T-helper 1 cell treated with Interleukin-12 subunit alpha and Interleukin-12 subunit beta and Interleukin-4 antibody, amounts not matched to agents 30 μg/mL and 1 μg/mL, for 36 hours (primary cell): ENCODE measurements at regions not wholly inside any gene's neighbourhood (a gene's known extent, or its start where the extent isn't known, plus 50 kb on each side); places are given as distances from the start of the nearest gene placed in this dataset.

Experiments
- H3K27ac Mint-ChIP-seq: one replicate; pipeline ENCODE4 v1.8.0; 2021; ENCODE audit warnings: mild to moderate bottlenecking, mixed read lengths
- H3K27me3 Mint-ChIP-seq: one replicate; pipeline ENCODE4 v1.8.0; 2021; ENCODE audit warnings: low read depth, mixed read lengths
- H3K36me3 Mint-ChIP-seq: one replicate; pipeline ENCODE4 v1.8.0; 2021; ENCODE audit warnings: low read depth, mixed read lengths
- H3K4me1 Mint-ChIP-seq: one replicate; pipeline ENCODE4 v1.8.0; 2021; ENCODE audit warnings: low read depth, mixed read lengths
- H3K4me3 Mint-ChIP-seq: one replicate; pipeline ENCODE4 v1.8.0; 2021; ENCODE audit warnings: mild to moderate bottlenecking, moderate library complexity, mixed read lengths
- H3K9me3 Mint-ChIP-seq: one replicate; pipeline ENCODE4 v1.8.0; 2021; ENCODE audit warnings: mixed read lengths

DNA sequence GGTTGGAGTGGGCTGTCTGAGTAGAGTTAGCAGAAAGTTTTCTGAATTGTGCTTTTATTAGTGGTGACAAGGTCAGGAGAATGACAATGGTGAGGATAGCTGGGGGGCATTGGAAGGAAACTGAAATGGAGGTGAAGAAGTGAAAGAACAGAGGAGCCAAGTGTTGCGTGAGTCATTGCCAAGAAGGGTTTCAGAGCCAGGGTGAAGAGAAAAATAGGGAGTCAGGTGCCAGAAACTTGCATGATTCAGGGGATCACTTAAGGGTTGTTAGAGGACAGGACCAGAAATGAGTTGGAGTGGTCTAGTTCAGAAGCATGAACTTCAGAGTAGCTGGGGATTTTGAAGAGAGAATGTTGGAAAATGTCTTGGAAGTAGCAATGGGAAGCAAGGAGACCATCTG is 86.0 kb upstream of the GALNT15 start:
- Mint-ChIP-seq H3K9me3 (peaks cover 3% of the 10 kb centered on the region), H3K36me3 (no peaks in the 10 kb centered on the region), H3K27ac (no peak overlapping the region), H3K27me3 (no peaks in the 10 kb centered on the region), H3K4me3 (no peak overlapping the region), H3K4me1 (no peaks in the 10 kb centered on the region)

GRCh38 chr3:16089521-16089920 is 85.0 kb upstream of the GALNT15 start:
- peaks cover 3% of the 10 kb centered on the region for H3K9me3 Mint-ChIP-seq
- H3K4me3 Mint-ChIP-seq, result no peak overlapping the region
- H3K36me3 Mint-ChIP-seq, result no peaks in the 10 kb centered on the region
- no peak overlapping the region for H3K27ac Mint-ChIP-seq
- H3K27me3 Mint-ChIP-seq, result no peaks in the 10 kb centered on the region
- H3K4me1 Mint-ChIP-seq, result no peaks in the 10 kb centered on the region

DNA sequence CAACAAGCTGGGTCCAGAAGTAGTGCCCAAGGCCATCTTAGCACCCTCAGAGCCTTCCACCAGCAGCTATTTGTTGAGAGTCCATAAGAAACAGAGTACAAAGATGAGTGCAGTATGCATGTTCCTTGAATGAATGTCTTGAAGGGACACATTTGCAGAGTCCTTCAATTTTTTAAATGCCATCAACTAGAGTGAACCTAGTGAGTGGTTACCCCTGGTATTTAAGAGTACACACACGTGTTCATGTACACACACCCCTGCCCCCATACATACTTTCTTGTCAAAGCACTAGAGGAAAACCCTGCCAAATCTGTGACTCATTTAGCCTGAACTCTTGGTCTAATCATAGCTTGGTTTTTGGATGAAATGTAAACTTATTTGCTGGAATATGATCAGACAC is 84.5 kb upstream of the GALNT15 start:
- H3K4me1 Mint-ChIP-seq, result no peaks in the 10 kb centered on the region
- H3K27me3 Mint-ChIP-seq, result no peaks in the 10 kb centered on the region
- H3K36me3 Mint-ChIP-seq, result no peaks in the 10 kb centered on the region
- no peak overlapping the region for H3K4me3 Mint-ChIP-seq
- H3K27ac Mint-ChIP-seq, result no peak overlapping the region
- no peaks in the 10 kb centered on the region for H3K9me3 Mint-ChIP-seq

DNA sequence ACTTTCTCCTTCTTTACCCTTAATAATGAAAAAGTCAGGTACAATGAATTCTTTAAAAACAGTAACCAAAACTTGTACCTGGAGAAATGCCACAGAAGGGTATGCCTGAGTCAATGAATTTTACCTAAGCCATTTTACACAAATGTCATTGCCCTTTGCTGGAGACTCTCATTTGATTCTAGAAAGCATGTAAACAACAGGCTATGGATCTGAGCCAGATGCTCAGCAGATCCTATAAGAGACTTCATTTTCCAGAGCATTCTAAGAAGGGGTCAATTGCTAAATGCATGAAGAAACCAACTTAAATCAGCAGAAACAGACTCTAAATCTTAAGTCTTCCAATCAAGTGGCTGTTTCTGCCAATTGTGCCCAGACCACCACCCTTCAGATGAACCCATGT is 83.8 kb upstream of the GALNT15 start:
- Mint-ChIP-seq H3K36me3 (no peaks in the 10 kb centered on the region), H3K27ac (no peak overlapping the region), H3K27me3 (no peaks in the 10 kb centered on the region), H3K4me3 (no peak overlapping the region), H3K9me3 (no peaks in the 10 kb centered on the region), H3K4me1 (no peaks in the 10 kb centered on the region)

- no peaks in the 10 kb centered on the region for H3K27me3 Mint-ChIP-seq
- no peaks in the 10 kb centered on the region for H3K4me1 Mint-ChIP-seq
- H3K27ac Mint-ChIP-seq, result no peak overlapping the region
- H3K4me3 Mint-ChIP-seq, result no peak overlapping the region
- H3K9me3 Mint-ChIP-seq, result no peaks in the 10 kb centered on the region
- no peaks in the 10 kb centered on the region for H3K36me3 Mint-ChIP-seq
Observed at GRCh38 chr3:16092923-16093322, 81.6 kb upstream of the GALNT15 start.

GRCh38 chr3:16101295-16102186 is 72.9 kb upstream of the GALNT15 start:
- no peak overlapping the region for H3K4me3 Mint-ChIP-seq
- peaks cover 3% of the 10 kb centered on the region for H3K9me3 Mint-ChIP-seq
- H3K4me1 Mint-ChIP-seq, result no peaks in the 10 kb centered on the region
- no peak overlapping the region for H3K27ac Mint-ChIP-seq
- H3K36me3 Mint-ChIP-seq, result no peaks in the 10 kb centered on the region
- H3K27me3 Mint-ChIP-seq, result no peaks in the 10 kb centered on the region

DNA sequence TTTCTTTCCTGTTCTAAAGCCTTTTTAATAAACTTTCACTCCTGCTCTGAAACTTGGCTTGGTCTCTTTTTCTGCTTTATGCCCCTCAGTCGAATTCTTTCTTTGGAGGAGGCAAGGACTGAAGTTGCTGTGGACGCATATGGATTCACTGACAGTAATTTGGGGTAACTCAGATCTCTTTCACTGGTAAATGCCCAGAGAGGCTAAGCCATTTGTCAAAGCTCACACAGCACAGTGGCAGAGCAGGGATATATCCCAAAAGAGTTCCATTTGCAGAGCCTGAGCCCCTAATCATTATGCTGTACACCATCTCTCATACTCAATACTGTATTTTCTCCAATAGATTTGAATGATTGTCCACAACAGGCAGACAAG is 72.3 kb upstream of the GALNT15 start:
- Mint-ChIP-seq H3K36me3 (no peaks in the 10 kb centered on the region), H3K4me1 (no peaks in the 10 kb centered on the region), H3K27ac (no peak overlapping the region), H3K9me3 (peaks cover 3% of the 10 kb centered on the region), H3K4me3 (no peak overlapping the region), H3K27me3 (no peaks in the 10 kb centered on the region)

DNA sequence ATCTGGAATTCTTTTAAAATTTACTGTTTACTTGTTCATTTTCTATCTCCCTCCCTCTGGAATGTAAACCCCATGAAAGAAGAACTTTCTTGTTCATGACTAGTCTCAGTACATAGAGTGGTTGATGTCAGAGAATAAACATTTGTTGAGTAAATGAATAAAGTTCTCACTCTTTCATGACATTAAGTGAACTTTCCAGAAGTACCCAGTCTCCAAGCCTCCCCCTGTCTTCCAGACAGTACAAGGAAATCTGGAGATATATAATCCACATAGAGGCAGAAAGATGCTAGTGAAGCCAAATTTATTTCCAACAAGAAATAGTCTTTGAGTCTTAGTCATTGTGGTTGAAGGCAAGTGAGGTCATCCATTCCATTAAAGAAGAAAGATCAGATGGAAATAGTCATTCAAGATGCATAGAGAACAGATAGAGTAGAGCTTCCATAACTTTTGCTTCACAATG is 71.5 kb upstream of the GALNT15 start:
- no peaks in the 10 kb centered on the region for H3K36me3 Mint-ChIP-seq
- peaks cover 4% of the 10 kb centered on the region for H3K27me3 Mint-ChIP-seq
- H3K4me1 Mint-ChIP-seq, result no peaks in the 10 kb centered on the region
- peaks cover 3% of the 10 kb centered on the region for H3K9me3 Mint-ChIP-seq
- H3K27ac Mint-ChIP-seq, result no peak overlapping the region
- no peak overlapping the region for H3K4me3 Mint-ChIP-seq

GRCh38 chr3:16103472-16103871 is 71.0 kb upstream of the GALNT15 start:
- no peaks in the 10 kb centered on the region for H3K4me1 Mint-ChIP-seq
- H3K27me3 Mint-ChIP-seq, result peaks cover 4% of the 10 kb centered on the region
- H3K27ac Mint-ChIP-seq, result no peak overlapping the region
- no peak overlapping the region for H3K4me3 Mint-ChIP-seq
- peaks cover 3% of the 10 kb centered on the region for H3K9me3 Mint-ChIP-seq
- H3K36me3 Mint-ChIP-seq, result no peaks in the 10 kb centered on the region

- no peak overlapping the region for H3K4me3 Mint-ChIP-seq
- no peak overlapping the region for H3K27ac Mint-ChIP-seq
- peaks cover 4% of the 10 kb centered on the region for H3K27me3 Mint-ChIP-seq
Observed at GRCh38 chr3:16104156-16104555, 70.3 kb upstream of the GALNT15 start.

GRCh38 chr3:16106050-16106449 is 68.4 kb upstream of the GALNT15 start:
- peaks cover 4% of the 10 kb centered on the region for H3K27me3 Mint-ChIP-seq
- H3K4me1 Mint-ChIP-seq, result no peaks in the 10 kb centered on the region
- peaks cover 4% of the 10 kb centered on the region for H3K9me3 Mint-ChIP-seq
- H3K36me3 Mint-ChIP-seq, result no peaks in the 10 kb centered on the region
- no peak overlapping the region for H3K4me3 Mint-ChIP-seq
- no peak overlapping the region for H3K27ac Mint-ChIP-seq

More at GRCh38 chr3:16104156-16104555, 70.3 kb upstream of the GALNT15 start:
- H3K36me3 Mint-ChIP-seq, result no peaks in the 10 kb centered on the region
- peaks cover 3% of the 10 kb centered on the region for H3K9me3 Mint-ChIP-seq
- no peaks in the 10 kb centered on the region for H3K4me1 Mint-ChIP-seq

DNA sequence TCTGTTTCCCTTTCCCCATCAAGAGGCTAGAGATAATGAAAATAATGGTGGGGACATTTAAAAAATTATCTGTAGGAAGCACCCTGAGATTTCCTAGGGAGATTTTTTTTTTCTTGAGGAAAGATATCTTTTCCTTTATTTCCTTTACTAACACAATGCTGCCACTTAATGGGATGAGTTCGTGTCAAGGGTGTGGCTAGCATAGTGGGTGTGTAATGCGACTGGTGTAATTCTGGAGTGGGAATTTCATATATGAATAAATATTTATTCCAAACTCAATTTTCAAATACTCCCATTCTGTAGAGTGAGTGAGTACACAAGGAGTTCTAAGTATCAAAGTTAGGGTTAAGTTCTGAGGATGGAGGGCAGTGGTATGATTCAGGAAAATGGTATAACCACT is 66.1 kb upstream of the GALNT15 start:
- Mint-ChIP-seq H3K4me1 (no peaks in the 10 kb centered on the region), H3K9me3 (peaks cover 8% of the 10 kb centered on the region), H3K36me3 (no peaks in the 10 kb centered on the region), H3K4me3 (no peak overlapping the region), H3K27me3 (peaks cover 4% of the 10 kb centered on the region), H3K27ac (no peak overlapping the region)

DNA sequence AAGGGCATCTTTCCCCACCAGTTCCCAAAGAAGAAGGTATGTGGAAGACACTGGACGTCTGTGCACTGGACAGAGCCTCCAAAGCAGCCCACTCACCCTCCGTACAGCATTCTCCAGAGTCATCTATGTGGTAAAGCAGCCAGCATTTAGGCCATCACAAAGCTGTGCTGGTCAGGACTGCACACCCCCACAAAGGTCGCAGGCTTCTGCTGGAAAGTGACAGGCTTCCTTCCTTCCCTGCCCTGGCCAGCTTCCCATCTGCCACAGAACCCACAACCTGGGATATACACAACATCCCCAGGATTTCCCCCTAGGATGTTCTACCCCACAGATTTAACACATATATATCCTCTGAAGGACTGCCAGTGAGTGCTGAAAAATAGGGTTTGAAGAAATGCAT is 64.6 kb upstream of the GALNT15 start:
- H3K27ac Mint-ChIP-seq, result no peak overlapping the region
- H3K36me3 Mint-ChIP-seq, result no peaks in the 10 kb centered on the region
- H3K9me3 Mint-ChIP-seq, result peaks cover 8% of the 10 kb centered on the region
- no peak overlapping the region for H3K4me3 Mint-ChIP-seq
- H3K4me1 Mint-ChIP-seq, result no peaks in the 10 kb centered on the region
- peaks cover 4% of the 10 kb centered on the region for H3K27me3 Mint-ChIP-seq

GRCh38 chr3:16112910-16113504 is 61.5 kb upstream of the GALNT15 start:
- H3K9me3 Mint-ChIP-seq, result peaks cover 8% of the 10 kb centered on the region
- H3K27ac Mint-ChIP-seq, result no peak overlapping the region
- no peak overlapping the region for H3K4me3 Mint-ChIP-seq
- H3K4me1 Mint-ChIP-seq, result no peaks in the 10 kb centered on the region
- no peaks in the 10 kb centered on the region for H3K27me3 Mint-ChIP-seq
- no peaks in the 10 kb centered on the region for H3K36me3 Mint-ChIP-seq

GRCh38 chr3:16113704-16114103 is 60.8 kb upstream of the GALNT15 start:
- no peaks in the 10 kb centered on the region for H3K27me3 Mint-ChIP-seq
- H3K4me3 Mint-ChIP-seq, result no peak overlapping the region
- H3K36me3 Mint-ChIP-seq, result no peaks in the 10 kb centered on the region

More at GRCh38 chr3:16113704-16114103, 60.8 kb upstream of the GALNT15 start:
- no peak overlapping the region for H3K27ac Mint-ChIP-seq
- H3K4me1 Mint-ChIP-seq, result no peaks in the 10 kb centered on the region
- peaks cover 8% of the 10 kb centered on the region for H3K9me3 Mint-ChIP-seq
